ENCODE measurements at regions not wholly inside any gene's neighbourhood (a gene's known extent, or its start where the extent isn't known, plus 50 kb on each side); places are given as distances from the start of the nearest gene placed in this dataset.

GRCh38 chr10:61100887-61101286 is 156.9 kb upstream of the RHOBTB1 start:
- no peaks in the 10 kb centered on the region for H3K9me3 Mint-ChIP-seq (ENCODE audit: low read depth)
- peaks cover 34% of the 10 kb centered on the region for H3K4me1 Mint-ChIP-seq (ENCODE audit: low read depth)
- H3K27me3 Mint-ChIP-seq (ENCODE audit: low read depth), result peaks cover 11% of the 10 kb centered on the region
- H3K4me3 Mint-ChIP-seq (ENCODE audit: unreplicated experiment), result no peak overlapping the region
- no peak for DNase-seq (ENCODE audit: low spot score)
- TF ChIP-seq, protein P1, sequence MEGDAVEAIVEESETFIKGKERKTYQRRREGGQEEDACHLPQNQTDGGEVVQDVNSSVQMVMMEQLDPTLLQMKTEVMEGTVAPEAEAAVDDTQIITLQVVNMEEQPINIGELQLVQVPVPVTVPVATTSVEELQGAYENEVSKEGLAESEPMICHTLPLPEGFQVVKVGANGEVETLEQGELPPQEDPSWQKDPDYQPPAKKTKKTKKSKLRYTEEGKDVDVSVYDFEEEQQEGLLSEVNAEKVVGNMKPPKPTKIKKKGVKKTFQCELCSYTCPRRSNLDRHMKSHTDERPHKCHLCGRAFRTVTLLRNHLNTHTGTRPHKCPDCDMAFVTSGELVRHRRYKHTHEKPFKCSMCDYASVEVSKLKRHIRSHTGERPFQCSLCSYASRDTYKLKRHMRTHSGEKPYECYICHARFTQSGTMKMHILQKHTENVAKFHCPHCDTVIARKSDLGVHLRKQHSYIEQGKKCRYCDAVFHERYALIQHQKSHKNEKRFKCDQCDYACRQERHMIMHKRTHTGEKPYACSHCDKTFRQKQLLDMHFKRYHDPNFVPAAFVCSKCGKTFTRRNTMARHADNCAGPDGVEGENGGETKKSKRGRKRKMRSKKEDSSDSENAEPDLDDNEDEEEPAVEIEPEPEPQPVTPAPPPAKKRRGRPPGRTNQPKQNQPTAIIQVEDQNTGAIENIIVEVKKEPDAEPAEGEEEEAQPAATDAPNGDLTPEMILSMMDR (IDR thresholded peaks at IDR 0.05), result no peak
- H3K27ac Mint-ChIP-seq (ENCODE audit: unreplicated experiment), result no peak overlapping the region
- no peaks in the 10 kb centered on the region for H3K36me3 Mint-ChIP-seq (ENCODE audit: low read depth)

DNA sequence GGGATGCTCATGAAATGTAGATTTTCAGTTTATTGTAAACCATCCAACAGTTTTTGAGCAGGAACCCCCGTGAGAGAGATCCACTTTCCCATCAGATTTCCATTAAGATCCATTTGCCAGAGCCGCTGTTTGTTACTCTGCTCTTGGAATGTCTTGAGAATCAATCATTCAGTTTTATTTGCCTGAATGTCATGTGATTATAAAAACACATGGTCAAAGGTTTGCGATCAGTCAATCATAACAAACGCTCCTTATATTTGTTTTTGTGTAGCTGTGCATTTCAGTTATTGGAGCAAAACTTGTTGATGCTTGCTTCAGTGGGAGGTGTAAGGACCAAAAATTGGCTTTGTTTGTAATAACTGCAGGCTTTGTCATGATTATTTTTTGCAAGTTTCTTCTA is 155.8 kb upstream of the RHOBTB1 start:
- H3K9me3 Mint-ChIP-seq (ENCODE audit: low read depth), result no peaks in the 10 kb centered on the region
- H3K36me3 Mint-ChIP-seq (ENCODE audit: low read depth), result no peaks in the 10 kb centered on the region
- peaks cover 34% of the 10 kb centered on the region for H3K4me1 Mint-ChIP-seq (ENCODE audit: low read depth)
- TF ChIP-seq, protein P1 (IDR thresholded peaks at IDR 0.05), result no peak
- H3K27ac Mint-ChIP-seq (ENCODE audit: unreplicated experiment), result no peak overlapping the region
- DNase-seq (ENCODE audit: low spot score), result no peak
- H3K27me3 Mint-ChIP-seq (ENCODE audit: low read depth), result peaks cover 14% of the 10 kb centered on the region
- H3K4me3 Mint-ChIP-seq (ENCODE audit: unreplicated experiment), result no peak overlapping the region

- TF ChIP-seq, protein P1 (IDR thresholded peaks at IDR 0.05), result no peak
- Mint-ChIP-seq H3K27ac (ENCODE audit: unreplicated experiment) (no peak overlapping the region), H3K9me3 (ENCODE audit: low read depth) (no peaks in the 10 kb centered on the region), H3K36me3 (ENCODE audit: low read depth) (no peaks in the 10 kb centered on the region), H3K4me3 (ENCODE audit: unreplicated experiment) (no peak overlapping the region), H3K4me1 (ENCODE audit: low read depth) (peaks cover 34% of the 10 kb centered on the region), H3K27me3 (ENCODE audit: low read depth) (peaks cover 14% of the 10 kb centered on the region)
- DNase-seq (ENCODE audit: low spot score), result no peak
Observed at GRCh38 chr10:61098966-61099365, 155.0 kb upstream of the RHOBTB1 start.

GRCh38 chr10:61097026-61097425 is 153.0 kb upstream of the RHOBTB1 start:
- H3K27ac Mint-ChIP-seq (ENCODE audit: unreplicated experiment), result no peak overlapping the region
- H3K27me3 Mint-ChIP-seq (ENCODE audit: low read depth), result peaks cover 9% of the 10 kb centered on the region
- no peak overlapping the region for H3K4me3 Mint-ChIP-seq (ENCODE audit: unreplicated experiment)
- TF ChIP-seq, protein P1 (IDR thresholded peaks at IDR 0.05), result no peak
- no peaks in the 10 kb centered on the region for H3K36me3 Mint-ChIP-seq (ENCODE audit: low read depth)
- H3K9me3 Mint-ChIP-seq (ENCODE audit: low read depth), result no peaks in the 10 kb centered on the region
- DNase-seq (ENCODE audit: low spot score), result no peak
- peaks cover 34% of the 10 kb centered on the region for H3K4me1 Mint-ChIP-seq (ENCODE audit: low read depth)

DNA sequence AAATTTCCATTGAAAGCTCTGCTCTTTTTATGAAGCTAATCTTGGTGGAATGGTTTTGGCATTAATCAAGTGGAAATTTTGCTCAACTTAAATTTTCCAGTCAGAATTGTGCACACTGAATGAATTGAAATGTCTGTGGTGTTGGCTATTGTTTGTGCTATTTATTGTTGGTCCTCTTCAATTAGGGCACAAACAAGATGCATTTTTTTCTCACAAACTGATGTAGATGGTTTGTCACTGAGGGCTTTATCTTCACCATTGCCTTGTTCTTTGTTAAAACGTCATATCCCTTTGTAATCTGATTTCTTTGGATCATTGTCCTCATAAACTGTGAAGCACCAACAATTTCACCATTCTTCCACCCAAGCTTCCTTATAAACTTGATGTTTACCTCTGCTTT is 152.1 kb upstream of the RHOBTB1 start:
- TF ChIP-seq, protein P1 (IDR thresholded peaks at IDR 0.05), result no peak
- no peak overlapping the region for H3K27ac Mint-ChIP-seq (ENCODE audit: unreplicated experiment)
- H3K4me1 Mint-ChIP-seq (ENCODE audit: low read depth), result peaks cover 31% of the 10 kb centered on the region
- DNase-seq (ENCODE audit: low spot score), result no peak
- H3K4me3 Mint-ChIP-seq (ENCODE audit: unreplicated experiment), result no peak overlapping the region
- no peaks in the 10 kb centered on the region for H3K9me3 Mint-ChIP-seq (ENCODE audit: low read depth)
- peaks cover 14% of the 10 kb centered on the region for H3K27me3 Mint-ChIP-seq (ENCODE audit: low read depth)
- H3K36me3 Mint-ChIP-seq (ENCODE audit: low read depth), result no peaks in the 10 kb centered on the region

Measured in chondrocyte (in vitro differentiated cells).